BLaER1 treated with 17β-estradiol and CSF1 and Interleukin-3, amounts not matched to agents 10 nM and 100 nM (cell line): ENCODE measurements at regions not wholly inside any gene's neighbourhood (a gene's known extent, or its start where the extent isn't known, plus 50 kb on each side); places are given as distances from the start of the nearest gene placed in this dataset.

Experiments
- H3K27ac ChIP-seq, 11 experiments: shearing (Covaris generic); formaldehyde crosslinking; 2 replicates each; pipeline ENCODE4 v1.8.1; 2022
- H3K27me3 ChIP-seq, 11 experiments: shearing (Covaris generic); formaldehyde crosslinking; 2 replicates each; pipeline ENCODE4 v1.8.1; 2022
- H3K36me3 ChIP-seq, 11 experiments: shearing (Covaris generic); formaldehyde crosslinking; 2 replicates each; pipeline ENCODE4 v1.8.1; 2022
- H3K4me1 ChIP-seq, 10 experiments: shearing (Covaris generic); formaldehyde crosslinking; 2 replicates each; pipeline ENCODE4 v1.8.1; 2022
- H3K4me2 ChIP-seq, 11 experiments: shearing (Covaris generic); formaldehyde crosslinking; 2 replicates each; pipeline ENCODE4 v1.8.1; 2022
- H3K4me3 ChIP-seq, 10 experiments: shearing (Covaris generic); formaldehyde crosslinking; 2 replicates each; pipeline ENCODE4 v1.8.1; 2022
- H3K9ac ChIP-seq, 11 experiments: shearing (Covaris generic); formaldehyde crosslinking; 2 replicates each; pipeline ENCODE4 v1.8.1; 2022
- H3K9me3 ChIP-seq, 11 experiments: shearing (Covaris generic); formaldehyde crosslinking; replicated peaks in 1 of 11; 2 replicates each; pipeline ENCODE4 v1.8.1; 2022
- H4K20me1 ChIP-seq, 11 experiments: shearing (Covaris generic); formaldehyde crosslinking; 2 replicates each; pipeline ENCODE4 v1.8.1; 2022
- Cebpa-rat ChIP-seq, 11 experiments: shearing (Covaris generic); IDR thresholded peaks; 2 replicates each; pipeline ENCODE4 v1.8.1; 2022

DNA sequence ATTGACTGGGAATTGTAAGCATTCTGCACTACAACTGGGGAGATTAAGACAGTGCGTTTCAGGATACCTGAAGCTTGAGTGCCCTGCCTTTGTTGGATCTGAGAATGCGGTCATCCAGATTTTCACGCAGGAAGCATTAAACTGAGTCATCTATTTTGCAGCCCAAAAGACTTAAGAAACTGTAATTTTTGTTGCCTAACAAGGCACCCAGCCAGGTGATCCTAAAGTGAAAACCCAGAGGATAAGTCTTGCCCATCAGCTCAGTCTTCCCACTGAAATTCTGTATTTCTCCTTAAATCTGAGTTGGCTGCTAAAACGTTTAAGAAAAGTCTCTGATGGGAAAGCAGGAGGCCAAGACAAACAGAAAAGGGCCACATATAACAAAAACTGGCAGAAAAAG lies 242.5 kb upstream of the TMCO5A start:
- H3K9me3 ChIP-seq = peaks cover 0 to 13% (median 10%) of the 10 kb centered on the region in 11 experiments; a peak in 16 of 22 replicates
- H3K4me1 ChIP-seq = no peaks in the 10 kb centered on the region
- H3K4me2 ChIP-seq = no peak overlapping the region
- no peaks in the 10 kb centered on the region for H3K36me3 ChIP-seq
- H3K27ac ChIP-seq = no peak overlapping the region
- no peak for TF ChIP-seq Cebpa-rat (IDR thresholded peaks at IDR 0.05)
- H3K9ac ChIP-seq = no peak overlapping the region
- H3K27me3 ChIP-seq = no peaks in the 10 kb centered on the region
- no peaks in the 10 kb centered on the region for H4K20me1 ChIP-seq
- no peak overlapping the region for H3K4me3 ChIP-seq

DNA sequence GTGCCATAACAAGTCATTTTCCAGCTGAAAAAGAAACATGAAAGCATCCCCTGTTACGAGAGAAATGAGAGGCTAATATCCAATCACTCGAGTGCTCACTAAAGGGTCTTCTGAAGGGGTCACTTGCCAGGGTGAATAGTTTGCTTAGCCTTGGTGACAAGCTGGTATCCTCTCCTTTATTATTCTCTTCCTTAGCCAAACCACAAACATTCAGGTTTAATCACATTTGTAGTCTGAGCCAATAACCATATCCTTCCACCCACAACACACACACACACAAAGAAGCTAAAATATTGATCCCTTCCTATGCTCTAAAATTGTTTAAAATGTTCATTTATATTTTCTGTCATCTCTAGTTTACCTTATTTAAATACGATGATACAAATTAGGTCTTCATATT lies 240.5 kb upstream of the TMCO5A start:
- Histone ChIP-seq H3K4me2 (no peak overlapping the region), H3K27ac (no peak overlapping the region), H3K9me3 (peaks cover 0 to 13% (median 10%) of the 10 kb centered on the region in 11 experiments; a peak in 16 of 22 replicates), H3K4me3 (no peak overlapping the region), H3K27me3 (no peaks in the 10 kb centered on the region), H3K9ac (no peak overlapping the region), H3K36me3 (no peaks in the 10 kb centered on the region), H3K4me1 (no peaks in the 10 kb centered on the region), H4K20me1 (no peaks in the 10 kb centered on the region)
- TF ChIP-seq Cebpa-rat (IDR thresholded peaks at IDR 0.05) = no peak

GRCh38 chr15:37695719-37696118 lies 238.7 kb upstream of the TMCO5A start:
- Histone ChIP-seq H4K20me1 (no peaks in the 10 kb centered on the region), H3K4me3 (no peak overlapping the region), H3K9me3 (peaks cover 0 to 3% (median under 1%) of the 10 kb centered on the region in 11 experiments; a peak in 7 of 22 replicates), H3K4me1 (no peaks in the 10 kb centered on the region), H3K36me3 (no peaks in the 10 kb centered on the region), H3K27ac (no peak overlapping the region), H3K9ac (no peak overlapping the region), H3K4me2 (no peak overlapping the region), H3K27me3 (no peaks in the 10 kb centered on the region)
- no peak for TF ChIP-seq Cebpa-rat (IDR thresholded peaks at IDR 0.05)

DNA sequence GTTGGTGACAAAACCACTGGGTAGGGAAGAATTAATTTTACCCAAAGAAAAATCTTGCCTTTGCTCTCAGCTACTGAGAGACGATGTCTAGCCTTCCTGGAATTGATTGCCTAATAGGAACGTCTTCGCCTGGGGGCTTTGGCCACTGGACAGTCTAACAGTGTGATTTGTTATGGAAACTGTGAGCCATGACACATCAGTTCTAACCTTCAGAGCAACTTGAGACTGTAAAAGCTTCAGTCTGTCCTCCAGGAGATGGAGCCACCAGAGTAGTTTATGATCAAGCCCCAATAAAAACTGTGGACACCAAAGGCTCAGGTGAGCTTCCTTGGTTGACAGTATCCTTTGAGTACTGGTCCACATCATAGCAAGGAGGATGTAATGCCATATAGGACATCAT lies 235.8 kb upstream of the TMCO5A start:
- Histone ChIP-seq H3K9ac (no peak overlapping the region), H3K4me1 (no peaks in the 10 kb centered on the region), H4K20me1 (no peaks in the 10 kb centered on the region), H3K9me3 (no peaks in the 10 kb centered on the region), H3K27ac (no peak overlapping the region), H3K4me3 (no peak overlapping the region), H3K27me3 (no peaks in the 10 kb centered on the region), H3K4me2 (no peak overlapping the region), H3K36me3 (no peaks in the 10 kb centered on the region)
- TF ChIP-seq Cebpa-rat (IDR thresholded peaks at IDR 0.05) = no peak

DNA sequence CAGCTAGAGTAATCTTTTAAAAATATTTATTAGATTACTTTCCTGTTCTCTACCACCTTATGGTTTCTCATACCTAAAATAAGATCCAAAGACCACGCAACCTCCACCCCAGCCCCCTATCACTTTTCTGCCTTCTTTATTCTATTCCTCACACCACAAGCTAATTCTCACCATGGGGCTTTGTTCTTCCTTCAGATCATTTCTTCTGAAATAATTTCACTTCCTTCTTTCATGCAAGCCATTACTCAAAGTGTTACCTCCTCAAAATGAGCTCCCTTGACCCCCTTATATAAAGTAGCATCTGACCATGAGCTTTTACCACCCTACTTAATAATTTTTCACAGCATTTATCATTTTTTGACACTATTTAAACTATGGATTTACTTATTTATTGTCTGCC lies 233.2 kb upstream of the TMCO5A start:
- no peak overlapping the region for H3K4me3 ChIP-seq
- H3K4me1 ChIP-seq = no peaks in the 10 kb centered on the region
- H3K9ac ChIP-seq = no peak overlapping the region
- no peak overlapping the region for H3K27ac ChIP-seq
- H4K20me1 ChIP-seq = no peaks in the 10 kb centered on the region
- no peaks in the 10 kb centered on the region for H3K27me3 ChIP-seq
- H3K36me3 ChIP-seq = no peaks in the 10 kb centered on the region
- no peak for TF ChIP-seq Cebpa-rat (IDR thresholded peaks at IDR 0.05)
- no peaks in the 10 kb centered on the region for H3K9me3 ChIP-seq
- H3K4me2 ChIP-seq = no peak overlapping the region

DNA sequence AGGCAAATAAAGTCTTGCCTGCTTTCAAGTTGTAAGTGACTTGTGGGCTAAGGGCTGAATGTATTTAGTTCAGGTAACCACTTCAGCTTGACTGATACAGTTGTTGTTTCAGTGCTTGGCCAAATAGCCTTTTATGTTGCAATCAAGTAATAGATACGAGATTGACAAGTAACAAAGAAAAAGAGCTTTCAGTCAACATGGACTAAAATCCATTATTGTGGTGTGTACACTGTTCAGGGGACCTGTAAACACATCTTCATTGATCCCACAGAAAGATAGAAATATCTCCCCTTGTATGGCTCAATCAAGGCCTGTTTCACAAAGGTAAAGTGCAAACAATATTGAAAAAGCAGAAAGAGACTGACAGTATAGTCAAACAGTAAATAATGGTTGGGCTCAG lies 224.8 kb upstream of the TMCO5A start:
- Histone ChIP-seq H3K4me3 (no peak overlapping the region), H4K20me1 (no peaks in the 10 kb centered on the region), H3K27me3 (no peaks in the 10 kb centered on the region), H3K9ac (no peak overlapping the region), H3K9me3 (peaks cover 10 to 19% (median 13%) of the 10 kb centered on the region in 11 experiments), H3K36me3 (no peaks in the 10 kb centered on the region), H3K27ac (no peak overlapping the region), H3K4me2 (no peak overlapping the region), H3K4me1 (no peaks in the 10 kb centered on the region)
- no peak for TF ChIP-seq Cebpa-rat (IDR thresholded peaks at IDR 0.05)

DNA sequence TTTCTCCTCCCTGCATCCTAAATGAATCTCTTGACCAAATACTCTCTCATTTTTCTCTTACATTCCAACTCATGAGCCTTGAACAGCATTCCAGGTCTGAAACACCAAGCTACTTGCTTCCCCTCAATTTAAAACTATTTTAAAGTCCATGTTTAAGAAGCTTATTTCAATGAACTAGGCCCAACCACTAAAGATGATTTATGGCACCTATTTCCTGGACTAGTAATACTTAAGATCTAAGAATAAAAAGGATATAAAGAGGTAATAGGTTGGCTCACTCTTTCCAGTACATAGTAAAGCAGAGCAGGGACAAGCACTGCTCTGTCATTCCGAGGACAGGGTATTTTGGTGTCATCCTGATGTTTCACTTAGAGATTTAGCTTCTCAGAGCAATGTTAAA lies 219.3 kb upstream of the TMCO5A start:
- H3K27me3 ChIP-seq = no peaks in the 10 kb centered on the region
- no peak overlapping the region for H3K4me3 ChIP-seq
- no peak overlapping the region for H3K27ac ChIP-seq
- no peak for TF ChIP-seq Cebpa-rat (IDR thresholded peaks at IDR 0.05)
- H3K36me3 ChIP-seq = no peaks in the 10 kb centered on the region
- H3K9ac ChIP-seq = no peak overlapping the region
- no peaks in the 10 kb centered on the region for H3K4me1 ChIP-seq
- no peak overlapping the region for H3K4me2 ChIP-seq
- H4K20me1 ChIP-seq = no peaks in the 10 kb centered on the region
- peaks cover 10 to 19% (median 13%) of the 10 kb centered on the region in 11 experiments for H3K9me3 ChIP-seq

- H3K4me1 ChIP-seq = no peaks in the 10 kb centered on the region
- no peak overlapping the region for H3K27ac ChIP-seq
- H3K9ac ChIP-seq = no peak overlapping the region
- TF ChIP-seq Cebpa-rat (IDR thresholded peaks at IDR 0.05) = no peak
- no peaks in the 10 kb centered on the region for H3K36me3 ChIP-seq
- H3K9me3 ChIP-seq = no peaks in the 10 kb centered on the region
- no peaks in the 10 kb centered on the region for H4K20me1 ChIP-seq
- H3K4me3 ChIP-seq = no peak overlapping the region
- H3K4me2 ChIP-seq = no peak overlapping the region
- no peaks in the 10 kb centered on the region for H3K27me3 ChIP-seq
Observed at GRCh38 chr15:37720267-37720666, 214.2 kb upstream of the TMCO5A start.

DNA sequence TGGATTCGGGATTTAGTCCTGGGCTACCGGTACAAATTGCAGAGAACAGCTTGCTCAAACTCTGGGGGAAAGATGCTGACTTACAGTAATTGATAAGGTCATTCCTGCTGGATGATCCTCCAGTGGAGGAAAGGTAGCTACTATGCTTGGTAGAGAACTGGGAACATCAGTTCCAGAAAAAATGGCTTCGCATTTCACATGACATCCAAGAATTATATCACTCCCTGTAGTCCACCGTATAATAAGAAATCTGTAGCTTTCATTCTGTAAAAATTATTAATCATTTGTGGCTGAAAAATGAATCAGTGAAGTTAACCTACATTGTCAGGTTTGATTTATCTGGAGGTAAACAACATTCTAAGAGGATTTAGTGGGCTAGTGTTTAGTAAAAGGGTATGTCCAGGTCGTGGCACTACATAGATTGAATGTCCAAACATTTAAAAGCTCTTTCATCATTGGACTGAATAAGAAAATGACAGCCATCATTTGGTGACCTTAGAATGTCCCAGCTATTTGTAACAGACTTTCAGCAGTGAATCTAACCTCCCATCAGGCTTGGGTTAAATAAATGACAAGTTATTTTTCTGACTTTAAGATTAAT lies 203.2 kb upstream of the TMCO5A start:
- no peak overlapping the region for H3K27ac ChIP-seq
- no peak overlapping the region for H3K4me3 ChIP-seq
- no peaks in the 10 kb centered on the region for H4K20me1 ChIP-seq
- no peaks in the 10 kb centered on the region for H3K4me1 ChIP-seq
- no peak overlapping the region for H3K9ac ChIP-seq
- no peak overlapping the region for H3K4me2 ChIP-seq
- H3K27me3 ChIP-seq = no peaks in the 10 kb centered on the region
- H3K36me3 ChIP-seq = no peaks in the 10 kb centered on the region
- no peaks in the 10 kb centered on the region for H3K9me3 ChIP-seq
- no peak for TF ChIP-seq Cebpa-rat (IDR thresholded peaks at IDR 0.05)

DNA sequence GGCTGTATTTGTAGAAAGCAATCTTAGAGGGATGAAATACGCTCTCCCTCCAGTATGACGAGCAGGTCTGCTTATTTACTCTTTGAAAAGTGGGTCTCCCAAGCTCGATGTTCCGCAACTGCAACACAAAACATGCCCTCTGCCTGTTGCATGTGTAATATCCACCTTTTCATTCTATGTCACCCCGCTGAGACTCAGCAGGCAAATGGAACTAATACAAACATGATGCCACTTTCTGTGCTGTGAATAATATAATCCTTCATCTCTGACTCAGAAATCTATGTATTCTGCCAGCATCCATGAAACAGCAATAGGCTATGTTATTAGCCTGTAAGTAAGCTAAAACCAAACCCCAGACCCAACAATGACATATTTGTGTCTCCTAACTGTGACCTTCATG lies 200.8 kb upstream of the TMCO5A start:
- Histone ChIP-seq H3K36me3 (no peaks in the 10 kb centered on the region), H3K27me3 (no peaks in the 10 kb centered on the region), H3K27ac (no peak overlapping the region), H3K4me1 (no peaks in the 10 kb centered on the region), H3K4me3 (no peak overlapping the region), H3K9ac (no peak overlapping the region), H3K9me3 (no peaks in the 10 kb centered on the region), H4K20me1 (no peaks in the 10 kb centered on the region), H3K4me2 (no peak overlapping the region)
- no peak for TF ChIP-seq Cebpa-rat (IDR thresholded peaks at IDR 0.05)
